OCI-LY3 (cell line): ENCODE measurements at regions not wholly inside any gene's neighbourhood (a gene's known extent, or its start where the extent isn't known, plus 50 kb on each side); places are given as distances from the start of the nearest gene placed in this dataset.

Source experiments
- CTCF ChIP-seq: fragments of 200-600, 300-600 bp; sonication (generic); IDR thresholded peaks from 2 replicates; pipeline ENCODE4 v1.5.1; 2014; ENCODE audit warnings: antibody characterized with exemption, low read length, low read depth
- EZH2phosphoT487 ChIP-seq: fragments of 200-600 bp; shearing (Covaris generic); IDR thresholded peaks from 2 replicates; pipeline ENCODE4 v1.6.1; 2018; ENCODE audit warnings: antibody characterized with exemption, mixed run types, low read depth

GRCh38 chr13:50467156-50468110 lies 376.1 kb downstream of the DLEU7 start:
- TF ChIP-seq CTCF (no peak), EZH2phosphoT487 (no peak)
